ENCODE measurements at regions not wholly inside any gene's neighbourhood (a gene's known extent, or its start where the extent isn't known, plus 50 kb on each side); places are given as distances from the start of the nearest gene placed in this dataset.

DNA sequence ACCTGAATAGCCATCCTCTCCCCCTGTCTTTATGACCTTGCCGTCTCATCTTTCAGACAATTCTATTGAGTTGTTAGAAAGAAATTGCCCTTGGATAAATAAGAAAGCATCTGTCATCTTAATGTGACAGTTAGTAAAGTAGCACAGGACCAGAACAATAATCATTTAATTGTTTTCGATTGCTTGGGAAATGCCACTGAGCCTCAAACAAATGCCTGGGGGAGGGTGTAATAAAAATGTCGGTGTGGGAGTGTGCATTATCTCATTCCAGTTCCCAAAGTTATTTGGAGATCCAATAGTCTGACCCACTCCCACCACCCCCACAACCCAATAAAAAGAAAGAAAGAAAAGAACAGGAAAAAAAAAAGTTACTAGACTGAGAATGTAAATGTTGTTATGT lies 509.3 kb upstream of the LRRC7 start:
- Histone ChIP-seq H3K36me3 (ENCODE audit: control insufficient read depth, insufficient read depth, low read length) (no peaks in the 10 kb centered on the region), H3K4me3 (ENCODE audit: low read length) (no peak overlapping the region), H3K27me3 (ENCODE audit: control insufficient read depth, insufficient read depth, low read length) (no peaks in the 10 kb centered on the region), H3K27ac (ENCODE audit: low read length) (no peak overlapping the region), H3K4me1 (ENCODE audit: control insufficient read depth, insufficient read depth, low read length) (no peaks in the 10 kb centered on the region), H3K9me3 (ENCODE audit: control insufficient read depth, insufficient read depth, low read length) (no peaks in the 10 kb centered on the region)
- no peak for DNase-seq (ENCODE audit: low read depth, low spot score)
- no CpG with 5 or more reads among the region's 3 CpGs for WGBS (ENCODE audit: insufficient coverage, insufficient read length)

DNA sequence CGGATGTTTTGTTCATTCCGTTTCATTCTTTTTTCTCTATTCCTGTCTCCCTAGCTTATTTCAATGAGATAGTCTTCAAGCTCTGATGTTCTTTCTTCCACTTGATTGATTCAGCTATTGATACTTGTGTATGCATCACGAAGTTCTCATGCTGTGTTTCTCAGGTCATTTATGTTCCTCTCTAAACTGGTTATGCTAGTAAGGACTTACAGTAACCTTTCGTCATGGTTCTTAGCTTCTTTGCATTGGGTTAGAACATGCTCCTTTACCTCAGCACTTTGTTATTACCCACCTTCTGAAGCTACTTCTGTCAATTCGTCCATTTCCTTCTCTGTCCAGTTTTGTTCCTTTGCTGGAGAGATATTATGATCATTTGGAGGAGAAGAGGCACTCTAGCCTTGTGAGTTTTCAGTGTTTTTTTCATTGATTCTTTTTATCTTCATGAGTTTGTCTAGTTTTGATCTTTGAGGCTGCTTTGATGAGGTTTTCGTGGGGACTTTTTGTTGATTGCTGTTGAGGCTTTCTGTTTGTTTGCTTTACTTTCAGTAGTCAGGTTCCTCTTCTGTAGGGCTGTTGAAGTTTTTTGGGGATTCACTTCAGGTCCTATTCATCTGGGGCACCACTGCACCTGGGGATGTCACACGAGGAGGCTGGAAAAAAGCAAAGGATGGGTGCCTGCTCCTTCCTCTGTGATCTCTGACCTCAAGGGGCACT lies 496.9 kb upstream of the LRRC7 start:
- Histone ChIP-seq H3K4me3 (ENCODE audit: low read length) (no peak overlapping the region), H3K4me1 (ENCODE audit: control insufficient read depth, insufficient read depth, low read length) (no peaks in the 10 kb centered on the region; the same call in 1 of the 2 replicates), H3K27ac (ENCODE audit: low read length) (no peak overlapping the region), H3K9me3 (ENCODE audit: control insufficient read depth, insufficient read depth, low read length) (no peaks in the 10 kb centered on the region), H3K27me3 (ENCODE audit: control insufficient read depth, insufficient read depth, low read length) (no peaks in the 10 kb centered on the region), H3K36me3 (ENCODE audit: control insufficient read depth, insufficient read depth, low read length) (no peaks in the 10 kb centered on the region)
- WGBS (ENCODE audit: insufficient coverage, insufficient read length) = no CpG with 5 or more reads among the region's 7 CpGs
- no peak for DNase-seq (ENCODE audit: low read depth, low spot score)

DNA sequence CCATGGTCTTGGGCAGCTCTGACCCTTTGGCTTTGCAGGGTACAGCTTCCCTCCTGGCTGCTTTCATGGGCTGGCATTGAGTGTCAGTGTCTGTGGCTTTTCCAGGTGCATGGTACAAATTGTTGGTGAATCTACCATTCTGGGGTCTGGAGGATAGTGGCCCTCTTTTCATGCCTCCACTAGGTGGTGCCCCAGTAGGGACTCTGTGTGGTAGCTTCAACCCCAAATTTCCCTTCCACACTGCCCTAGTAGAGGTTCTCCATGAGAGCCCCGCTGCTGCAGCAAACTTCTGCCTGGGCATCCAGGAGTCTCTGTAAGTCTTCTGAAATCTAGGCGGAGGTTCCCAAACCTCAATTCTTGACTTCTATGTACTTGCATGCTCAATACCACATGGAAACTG lies 494.5 kb upstream of the LRRC7 start:
- H3K4me3 ChIP-seq (ENCODE audit: low read length) = no peak overlapping the region
- H3K9me3 ChIP-seq (ENCODE audit: control insufficient read depth, insufficient read depth, low read length) = no peaks in the 10 kb centered on the region
- no peak for DNase-seq (ENCODE audit: low read depth, low spot score)
- H3K27ac ChIP-seq (ENCODE audit: low read length) = no peak overlapping the region
- H3K36me3 ChIP-seq (ENCODE audit: control insufficient read depth, insufficient read depth, low read length) = no peaks in the 10 kb centered on the region
- no peaks in the 10 kb centered on the region for H3K27me3 ChIP-seq (ENCODE audit: control insufficient read depth, insufficient read depth, low read length)
- WGBS (ENCODE audit: insufficient coverage, insufficient read length) = no CpG with 5 or more reads among the region's 2 CpGs
- peaks cover 2% of the 10 kb centered on the region for H3K4me1 ChIP-seq (ENCODE audit: control insufficient read depth, insufficient read depth, low read length)

DNA sequence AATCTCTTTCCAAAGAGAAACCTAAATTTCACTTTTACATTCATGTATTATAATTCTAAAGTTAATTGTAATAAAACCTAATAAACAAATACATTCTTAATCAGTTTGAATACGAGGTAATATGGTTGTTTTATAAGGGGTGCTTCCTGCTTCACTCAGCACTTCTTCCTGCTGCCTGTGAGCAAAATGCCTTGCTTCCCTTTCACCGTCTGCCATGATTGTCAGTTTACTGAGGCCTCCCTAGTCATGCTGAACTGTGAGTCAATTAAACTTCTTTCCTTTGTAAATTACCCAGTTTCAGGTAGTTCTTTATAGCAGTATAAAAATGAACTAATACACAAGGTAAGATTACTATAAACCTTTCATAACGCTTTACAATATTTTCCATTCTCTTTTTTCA lies 491.1 kb upstream of the LRRC7 start:
- peaks cover 2% of the 10 kb centered on the region for H3K4me1 ChIP-seq (ENCODE audit: control insufficient read depth, insufficient read depth, low read length)

DNA sequence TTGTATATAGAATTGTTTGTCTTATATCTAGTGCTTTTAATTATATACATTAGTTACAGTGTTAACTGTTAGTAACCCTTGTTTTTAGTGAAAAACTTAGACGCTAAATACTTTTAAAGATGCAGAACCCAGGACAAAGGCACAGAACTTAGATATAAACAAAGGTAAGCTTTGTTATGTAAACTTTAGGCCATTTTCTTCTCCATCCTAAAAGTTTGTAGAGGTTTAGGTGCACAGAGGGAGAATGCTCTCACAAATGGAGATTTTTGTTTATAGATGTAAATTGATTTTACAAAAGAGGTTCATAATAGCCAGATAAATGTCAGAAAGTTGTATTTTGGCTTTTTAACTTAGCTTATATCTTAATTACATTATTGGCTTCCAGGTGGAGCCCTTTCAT lies 490.5 kb upstream of the LRRC7 start:
- no CpG with 5 or more reads among the region's 1 CpG for WGBS (ENCODE audit: insufficient coverage, insufficient read length)
- Histone ChIP-seq H3K4me3 (ENCODE audit: low read length) (no peak overlapping the region), H3K9me3 (ENCODE audit: control insufficient read depth, insufficient read depth, low read length) (no peaks in the 10 kb centered on the region), H3K27me3 (ENCODE audit: control insufficient read depth, insufficient read depth, low read length) (no peaks in the 10 kb centered on the region), H3K36me3 (ENCODE audit: control insufficient read depth, insufficient read depth, low read length) (no peaks in the 10 kb centered on the region), H3K4me1 (ENCODE audit: control insufficient read depth, insufficient read depth, low read length) (peaks cover 2% of the 10 kb centered on the region), H3K27ac (ENCODE audit: low read length) (no peak overlapping the region)
- DNase-seq (ENCODE audit: low read depth, low spot score) = no peak

More for the DNA sequence above, 491.1 kb upstream of the LRRC7 start:
- no peaks in the 10 kb centered on the region for H3K36me3 ChIP-seq (ENCODE audit: control insufficient read depth, insufficient read depth, low read length)
- no peak for DNase-seq (ENCODE audit: low read depth, low spot score)
- no CpG with 5 or more reads among the region's 3 CpGs for WGBS (ENCODE audit: insufficient coverage, insufficient read length)
- H3K4me3 ChIP-seq (ENCODE audit: low read length) = no peak overlapping the region
- no peaks in the 10 kb centered on the region for H3K27me3 ChIP-seq (ENCODE audit: control insufficient read depth, insufficient read depth, low read length)
- no peaks in the 10 kb centered on the region for H3K9me3 ChIP-seq (ENCODE audit: control insufficient read depth, insufficient read depth, low read length)
- no peak overlapping the region for H3K27ac ChIP-seq (ENCODE audit: low read length)

DNA sequence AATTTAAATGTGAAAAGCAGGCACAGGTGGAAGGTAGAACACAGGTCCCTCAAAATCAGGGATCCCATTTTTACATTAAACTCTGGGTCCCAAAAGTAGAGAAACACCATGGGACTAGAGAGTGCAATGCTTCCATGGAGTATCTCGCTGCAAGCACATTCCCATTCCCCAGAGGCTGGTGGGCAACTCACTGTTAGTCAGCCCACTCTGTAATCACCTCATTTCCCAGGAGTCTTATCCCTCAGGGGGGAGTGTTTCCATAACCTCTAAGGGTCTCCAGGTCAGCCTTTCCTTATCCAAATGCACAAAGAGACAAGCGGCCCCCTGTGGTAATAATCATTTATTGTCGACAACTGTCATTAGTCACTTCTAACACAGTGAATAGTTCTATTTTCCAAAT lies 490.1 kb upstream of the LRRC7 start:
- H3K27ac ChIP-seq (ENCODE audit: low read length) = no peak overlapping the region
- H3K9me3 ChIP-seq (ENCODE audit: control insufficient read depth, insufficient read depth, low read length) = no peaks in the 10 kb centered on the region
- no peaks in the 10 kb centered on the region for H3K36me3 ChIP-seq (ENCODE audit: control insufficient read depth, insufficient read depth, low read length)
- DNase-seq (ENCODE audit: low read depth, low spot score) = no peak
- no peak overlapping the region for H3K4me3 ChIP-seq (ENCODE audit: low read length)
- WGBS (ENCODE audit: insufficient coverage, insufficient read length) = no CpG with 5 or more reads among the region's 3 CpGs
- H3K27me3 ChIP-seq (ENCODE audit: control insufficient read depth, insufficient read depth, low read length) = no peaks in the 10 kb centered on the region
- peaks cover 2% of the 10 kb centered on the region for H3K4me1 ChIP-seq (ENCODE audit: control insufficient read depth, insufficient read depth, low read length)

DNA sequence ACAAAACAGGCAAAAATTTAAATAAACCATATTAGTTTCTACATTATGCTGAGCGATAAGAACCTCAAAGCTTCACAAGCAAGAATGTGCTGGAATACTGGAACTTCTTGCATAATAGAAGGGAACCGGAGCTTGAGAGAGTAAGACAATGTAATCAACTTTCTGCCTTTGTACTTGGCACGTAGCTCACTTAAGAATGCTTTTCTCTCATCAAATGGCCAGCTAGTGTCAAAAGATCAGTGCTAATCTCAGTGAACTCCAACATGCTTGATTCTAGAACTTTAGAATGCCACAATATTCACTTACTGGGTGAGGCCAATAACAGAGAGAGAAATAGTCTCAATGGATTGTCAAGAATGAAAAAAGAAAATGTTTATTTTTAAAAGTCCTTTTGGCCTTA lies 486.1 kb upstream of the LRRC7 start:
- no peak for DNase-seq (ENCODE audit: low read depth, low spot score)
- no CpG with 5 or more reads among the region's 3 CpGs for WGBS (ENCODE audit: insufficient coverage, insufficient read length)
- no peaks in the 10 kb centered on the region for H3K36me3 ChIP-seq (ENCODE audit: control insufficient read depth, insufficient read depth, low read length)
- H3K27ac ChIP-seq (ENCODE audit: low read length) = no peak overlapping the region
- H3K27me3 ChIP-seq (ENCODE audit: control insufficient read depth, insufficient read depth, low read length) = no peaks in the 10 kb centered on the region
- H3K4me1 ChIP-seq (ENCODE audit: control insufficient read depth, insufficient read depth, low read length) = peaks cover 2% of the 10 kb centered on the region; the same call in 1 of the 2 replicates
- no peaks in the 10 kb centered on the region for H3K9me3 ChIP-seq (ENCODE audit: control insufficient read depth, insufficient read depth, low read length)
- H3K4me3 ChIP-seq (ENCODE audit: low read length) = no peak overlapping the region

DNA sequence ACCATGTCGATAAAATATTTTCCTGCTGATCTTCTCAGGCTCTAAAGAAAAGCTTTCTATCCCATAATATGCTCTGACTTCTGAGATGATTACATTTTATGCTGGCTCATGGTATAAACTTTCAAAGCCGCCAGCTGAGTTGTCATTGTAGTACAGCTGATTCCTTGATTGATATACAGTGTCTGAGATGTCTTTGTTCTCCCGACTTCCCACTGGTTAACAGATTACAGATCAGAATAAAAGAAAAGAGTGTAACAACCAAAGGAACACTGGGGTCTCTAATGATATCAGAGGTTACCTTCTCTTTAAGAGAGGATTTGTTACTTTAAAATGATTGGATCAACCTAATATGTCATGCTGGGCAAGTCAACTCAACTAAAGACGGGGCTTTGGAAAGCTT lies 485.4 kb upstream of the LRRC7 start:
- no CpG with 5 or more reads among the region's 4 CpGs for WGBS (ENCODE audit: insufficient coverage, insufficient read length)
- no peaks in the 10 kb centered on the region for H3K36me3 ChIP-seq (ENCODE audit: control insufficient read depth, insufficient read depth, low read length)
- no peaks in the 10 kb centered on the region for H3K27me3 ChIP-seq (ENCODE audit: control insufficient read depth, insufficient read depth, low read length)
- DNase-seq (ENCODE audit: low read depth, low spot score) = no peak
- H3K4me1 ChIP-seq (ENCODE audit: control insufficient read depth, insufficient read depth, low read length) = peaks cover 2% of the 10 kb centered on the region; the same call in 1 of the 2 replicates
- H3K9me3 ChIP-seq (ENCODE audit: control insufficient read depth, insufficient read depth, low read length) = no peaks in the 10 kb centered on the region
- no peak overlapping the region for H3K27ac ChIP-seq (ENCODE audit: low read length)
- no peak overlapping the region for H3K4me3 ChIP-seq (ENCODE audit: low read length)

DNA sequence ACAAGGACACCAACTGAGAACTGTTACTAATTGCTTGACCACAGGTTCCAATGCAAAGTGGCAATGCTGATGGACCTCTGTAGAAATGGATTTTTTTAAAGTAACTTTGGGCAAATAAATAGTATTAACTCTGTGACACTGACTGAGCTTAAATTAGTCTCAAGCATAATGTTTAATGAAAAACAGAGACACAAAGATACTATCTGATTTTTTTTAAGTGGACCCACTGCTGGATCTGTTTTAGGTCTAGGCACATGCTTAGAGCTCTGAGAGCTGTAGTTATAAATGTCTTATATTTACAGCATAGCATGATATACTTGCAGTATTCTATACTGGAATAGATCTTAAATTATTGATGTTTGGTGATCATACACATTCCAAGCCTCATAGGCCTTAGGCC lies 481.6 kb upstream of the LRRC7 start:
- Histone ChIP-seq H3K36me3 (ENCODE audit: control insufficient read depth, insufficient read depth, low read length) (no peaks in the 10 kb centered on the region), H3K9me3 (ENCODE audit: control insufficient read depth, insufficient read depth, low read length) (no peaks in the 10 kb centered on the region), H3K4me3 (ENCODE audit: low read length) (no peak overlapping the region), H3K27me3 (ENCODE audit: control insufficient read depth, insufficient read depth, low read length) (no peaks in the 10 kb centered on the region), H3K4me1 (ENCODE audit: control insufficient read depth, insufficient read depth, low read length) (peaks cover 1% of the 10 kb centered on the region; the same call in 1 of the 2 replicates), H3K27ac (ENCODE audit: low read length) (no peak overlapping the region)
- no peak for DNase-seq (ENCODE audit: low read depth, low spot score)

DNA sequence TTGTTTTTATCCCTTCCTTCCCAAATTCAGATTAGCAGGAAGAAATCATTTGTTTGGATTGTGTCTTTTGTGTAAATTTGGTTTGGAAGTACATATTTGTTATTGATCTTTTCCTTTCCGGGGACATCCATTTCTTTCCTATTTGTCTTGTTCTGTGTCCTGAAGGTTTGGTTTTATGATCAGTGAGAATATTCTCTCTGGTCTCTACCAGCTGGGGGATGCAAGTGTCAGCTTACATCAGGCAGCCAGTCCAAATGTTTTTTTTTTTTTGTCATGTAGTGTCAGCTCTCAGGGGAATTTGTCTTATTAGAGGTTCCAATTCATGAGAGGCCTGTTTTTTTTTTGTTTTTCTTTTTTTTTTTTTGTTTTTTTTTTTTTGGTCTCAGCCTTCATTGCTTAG lies 479.2 kb upstream of the LRRC7 start:
- Histone ChIP-seq H3K27me3 (ENCODE audit: control insufficient read depth, insufficient read depth, low read length) (no peaks in the 10 kb centered on the region), H3K4me3 (ENCODE audit: low read length) (no peak overlapping the region), H3K4me1 (ENCODE audit: control insufficient read depth, insufficient read depth, low read length) (peaks cover 3% of the 10 kb centered on the region; the same call in 1 of the 2 replicates), H3K27ac (ENCODE audit: low read length) (no peak overlapping the region), H3K36me3 (ENCODE audit: control insufficient read depth, insufficient read depth, low read length) (no peaks in the 10 kb centered on the region), H3K9me3 (ENCODE audit: control insufficient read depth, insufficient read depth, low read length) (no peaks in the 10 kb centered on the region)
- no peak for DNase-seq (ENCODE audit: low read depth, low spot score)
- no CpG with 5 or more reads among the region's 1 CpG for WGBS (ENCODE audit: insufficient coverage, insufficient read length)

DNA sequence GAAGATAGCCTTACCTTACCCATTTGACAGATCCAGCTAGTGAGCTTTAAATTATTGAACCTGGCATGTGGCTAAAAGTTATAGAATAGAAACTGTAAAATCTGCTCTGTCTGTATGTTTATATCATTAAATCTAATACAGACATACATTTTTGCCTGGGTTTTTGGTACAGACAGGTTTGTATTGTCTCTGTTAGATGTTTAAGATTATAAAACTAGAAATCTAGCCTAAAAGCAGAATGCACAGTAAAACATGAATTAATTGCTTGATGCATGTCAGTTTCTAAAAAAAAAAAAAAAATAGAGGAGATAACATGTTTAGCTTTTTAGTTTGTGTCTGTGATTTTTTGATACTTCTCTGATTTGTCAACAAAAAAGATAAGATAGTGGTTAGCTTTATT lies 477.6 kb upstream of the LRRC7 start:
- no peak overlapping the region for H3K4me3 ChIP-seq (ENCODE audit: low read length)
- no peaks in the 10 kb centered on the region for H3K9me3 ChIP-seq (ENCODE audit: control insufficient read depth, insufficient read depth, low read length)
- DNase-seq (ENCODE audit: low read depth, low spot score) = no peak
- H3K27me3 ChIP-seq (ENCODE audit: control insufficient read depth, insufficient read depth, low read length) = no peaks in the 10 kb centered on the region
- no peaks in the 10 kb centered on the region for H3K36me3 ChIP-seq (ENCODE audit: control insufficient read depth, insufficient read depth, low read length)
- H3K27ac ChIP-seq (ENCODE audit: low read length) = no peak overlapping the region
- H3K4me1 ChIP-seq (ENCODE audit: control insufficient read depth, insufficient read depth, low read length) = peaks cover 3% of the 10 kb centered on the region; the same call in 1 of the 2 replicates

Data from iPS DF 6.9 (cell line).